Thoracic aorta (tissue), 2 donors: ENCODE measurements at regions not wholly inside any gene's neighbourhood (a gene's known extent, or its start where the extent isn't known, plus 50 kb on each side); places are given as distances from the start of the nearest gene placed in this dataset.

Experiments used
- ATAC-seq: fragments of 150-250 bp; one replicate; pipeline ENCODE4 v1.8.0; 2017; ENCODE audit warnings: low read depth; ENCODE audit not compliant: insufficient number of reproducible peaks, low FRiP score
- DNase-seq: peaks from one replicate; pipeline ENCODE4 v3.0.0-alpha.2; 2020; ENCODE audit warnings: low spot score
- H3K27ac ChIP-seq, 2 donors: fragments of 200-600 bp; sonication (generic); 1 replicate in 1 of 2; 2 replicates in 1 of 2; pipeline ENCODE4 v1.5.1; 2016; ENCODE audit warnings: mild to moderate bottlenecking in 2 of 2, moderate library complexity in 2 of 2
- H3K27me3 ChIP-seq: fragments of 200-600 bp; sonication (generic); replicated peaks from 2 replicates; pipeline ENCODE4 v1.6.0; 2016; ENCODE audit warnings: mild to moderate bottlenecking; ENCODE audit not compliant: insufficient read depth
- H3K36me3 ChIP-seq: fragments of 200-600 bp; sonication (generic); one replicate; pipeline ENCODE4 v1.5.1; 2016
- H3K4me1 ChIP-seq, 2 donors: fragments of 200-600 bp; sonication (generic); 1 replicate in 1 of 2; 2 replicates in 1 of 2; pipeline versions ENCODE4 v1.5.1 to v1.6.0; 2016; ENCODE audit warnings: low read depth in 2 of 2, mild to moderate bottlenecking in 1 of 2; ENCODE audit not compliant: control insufficient read depth in 1 of 2
- H3K4me3 ChIP-seq: fragments of 200-600 bp; sonication (generic); 2 replicates; pipeline ENCODE4 v1.5.1; 2016; ENCODE audit warnings: mild to moderate bottlenecking
- H3K9me3 ChIP-seq: fragments of 200-600 bp; sonication (generic); 2 replicates; pipeline ENCODE4 v1.5.1; 2016
- TF ChIP-seq, protein P1 (sequence below): fragments of 200-600 bp; sonication (generic); IDR thresholded peaks from one replicate; pipeline ENCODE4 v1.5.1; 2019; ENCODE audit warnings: antibody characterized with exemption

DNA sequence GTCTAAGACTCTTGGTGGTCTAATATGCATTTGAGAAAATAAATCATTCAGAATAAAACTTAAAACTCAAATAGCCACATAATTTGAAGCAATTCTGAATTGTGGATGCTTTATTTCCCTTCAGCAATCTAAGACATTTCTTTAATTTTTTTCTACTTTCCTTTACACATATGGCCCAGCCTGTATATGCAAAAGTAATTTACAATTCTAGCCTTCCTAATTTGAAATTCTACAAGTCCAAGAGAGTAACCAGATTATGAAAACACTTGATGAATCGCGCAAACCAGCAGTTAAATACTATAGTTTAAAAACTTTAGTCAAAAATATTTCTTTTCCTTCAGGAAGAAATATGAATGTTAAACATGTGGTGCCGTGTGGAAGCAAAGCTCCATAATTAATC, 1014.2 kb downstream of the TUSC7 start:
- H3K27me3 ChIP-seq = no peaks in the 10 kb centered on the region
- H3K27ac ChIP-seq = no peak overlapping the region
- no peak for DNase-seq
- H3K9me3 ChIP-seq = no peaks in the 10 kb centered on the region
- H3K4me3 ChIP-seq = no peak overlapping the region
- TF ChIP-seq, protein P1, sequence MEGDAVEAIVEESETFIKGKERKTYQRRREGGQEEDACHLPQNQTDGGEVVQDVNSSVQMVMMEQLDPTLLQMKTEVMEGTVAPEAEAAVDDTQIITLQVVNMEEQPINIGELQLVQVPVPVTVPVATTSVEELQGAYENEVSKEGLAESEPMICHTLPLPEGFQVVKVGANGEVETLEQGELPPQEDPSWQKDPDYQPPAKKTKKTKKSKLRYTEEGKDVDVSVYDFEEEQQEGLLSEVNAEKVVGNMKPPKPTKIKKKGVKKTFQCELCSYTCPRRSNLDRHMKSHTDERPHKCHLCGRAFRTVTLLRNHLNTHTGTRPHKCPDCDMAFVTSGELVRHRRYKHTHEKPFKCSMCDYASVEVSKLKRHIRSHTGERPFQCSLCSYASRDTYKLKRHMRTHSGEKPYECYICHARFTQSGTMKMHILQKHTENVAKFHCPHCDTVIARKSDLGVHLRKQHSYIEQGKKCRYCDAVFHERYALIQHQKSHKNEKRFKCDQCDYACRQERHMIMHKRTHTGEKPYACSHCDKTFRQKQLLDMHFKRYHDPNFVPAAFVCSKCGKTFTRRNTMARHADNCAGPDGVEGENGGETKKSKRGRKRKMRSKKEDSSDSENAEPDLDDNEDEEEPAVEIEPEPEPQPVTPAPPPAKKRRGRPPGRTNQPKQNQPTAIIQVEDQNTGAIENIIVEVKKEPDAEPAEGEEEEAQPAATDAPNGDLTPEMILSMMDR = no peak
- no peaks in the 10 kb centered on the region for H3K36me3 ChIP-seq
- no peak for ATAC-seq
- no peaks in the 10 kb centered on the region for H3K4me1 ChIP-seq

DNA sequence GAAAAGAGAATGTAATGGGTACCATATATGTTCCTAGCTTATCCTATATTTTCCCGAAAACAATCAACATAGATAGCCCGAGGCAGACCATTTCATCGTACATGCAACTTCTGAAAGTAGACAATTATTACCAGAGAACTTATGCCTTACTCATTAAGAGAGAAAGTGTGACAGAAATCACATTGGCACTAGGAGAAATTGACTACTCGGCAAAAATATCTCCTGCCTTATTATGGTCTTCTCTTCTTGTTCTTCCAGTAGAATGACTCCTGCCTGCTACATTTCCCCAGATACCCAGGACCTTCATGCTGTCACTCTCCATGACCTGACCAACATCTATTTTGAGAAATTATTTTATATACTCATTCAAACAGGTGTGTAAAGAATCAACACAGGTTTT, 1015.7 kb downstream of the TUSC7 start:
- no peaks in the 10 kb centered on the region for H3K27me3 ChIP-seq
- no peak overlapping the region for H3K27ac ChIP-seq
- ATAC-seq (no peak), DNase-seq (no peak)
- H3K4me3 ChIP-seq = no peak overlapping the region
- no peaks in the 10 kb centered on the region for H3K4me1 ChIP-seq
- H3K9me3 ChIP-seq = no peaks in the 10 kb centered on the region
- no peaks in the 10 kb centered on the region for H3K36me3 ChIP-seq
- TF ChIP-seq, protein P1 = no peak

DNA sequence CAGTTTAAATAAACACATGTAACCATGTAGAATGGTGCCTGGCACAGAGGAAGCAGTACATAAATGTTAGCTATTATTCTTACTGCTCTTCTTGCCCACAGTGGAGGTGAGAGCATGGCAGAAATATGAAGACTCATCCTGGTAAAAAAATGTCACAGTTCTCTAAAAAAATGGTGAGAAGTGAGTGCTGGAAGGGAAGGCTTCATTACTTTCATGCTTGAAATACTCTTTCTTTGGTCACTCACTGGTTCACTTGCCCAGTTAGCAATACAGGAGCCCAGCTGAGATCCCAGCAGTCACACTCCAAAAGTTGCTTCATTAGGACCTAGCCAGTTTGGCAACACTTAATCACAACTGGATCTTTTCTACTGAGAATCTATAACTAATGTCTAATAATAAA, 1017.2 kb downstream of the TUSC7 start:
- TF ChIP-seq, protein P1 = no peak
- no peak for ATAC-seq

DNA sequence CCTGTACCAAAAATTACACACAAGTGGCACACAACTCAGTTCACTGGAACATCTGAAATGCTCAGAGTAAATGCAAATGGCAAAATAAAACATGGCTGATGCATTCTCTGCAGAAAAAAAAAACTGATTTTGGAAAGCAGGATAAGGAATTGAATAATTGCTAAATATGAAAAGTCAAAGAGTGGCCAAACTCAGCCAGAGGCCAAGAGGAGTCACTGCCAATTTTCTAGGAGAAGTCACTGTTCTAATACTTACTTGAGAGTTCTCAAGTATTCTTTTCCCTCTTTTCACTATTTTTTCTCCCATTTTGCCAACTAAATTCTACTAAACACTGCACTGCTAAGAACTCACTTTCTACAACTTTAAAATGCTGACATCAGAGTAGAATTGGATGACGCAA, 1018.6 kb downstream of the TUSC7 start:
- Histone ChIP-seq H3K4me1 (no peaks in the 10 kb centered on the region), H3K9me3 (no peaks in the 10 kb centered on the region), H3K4me3 (no peak overlapping the region), H3K27me3 (no peaks in the 10 kb centered on the region), H3K27ac (no peak overlapping the region), H3K36me3 (no peaks in the 10 kb centered on the region)
- DNase-seq = no peak
- TF ChIP-seq, protein P1 = no peak
- ATAC-seq = no peak

More for the DNA sequence above, 1017.2 kb downstream of the TUSC7 start:
- Histone ChIP-seq H3K4me3 (no peak overlapping the region), H3K27me3 (no peaks in the 10 kb centered on the region), H3K27ac (no peak overlapping the region), H3K9me3 (no peaks in the 10 kb centered on the region), H3K4me1 (no peaks in the 10 kb centered on the region), H3K36me3 (no peaks in the 10 kb centered on the region)
- no peak for DNase-seq

DNA sequence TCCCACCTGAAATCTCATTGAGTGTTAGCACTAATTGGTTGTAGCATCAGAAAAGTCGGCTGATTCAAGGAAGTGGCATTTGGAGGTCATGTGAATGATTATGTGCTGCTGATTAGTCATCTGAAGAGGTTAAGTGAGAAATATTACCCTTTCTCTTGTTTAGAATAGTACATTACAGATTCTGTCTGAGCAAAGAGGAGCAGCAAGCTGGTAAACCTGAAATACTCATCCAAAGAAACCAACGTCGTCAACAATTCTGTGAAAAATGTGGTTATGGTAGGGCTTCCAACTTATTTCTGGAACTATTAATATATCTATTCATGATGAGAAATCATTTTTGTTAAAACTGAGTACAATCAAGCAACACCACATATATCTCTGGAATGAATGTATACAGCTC, 1024.9 kb downstream of the TUSC7 start:
- no peak for ATAC-seq
- TF ChIP-seq, protein P1 = no peak
- no peaks in the 10 kb centered on the region for H3K9me3 ChIP-seq
- no peaks in the 10 kb centered on the region for H3K27me3 ChIP-seq
- no peaks in the 10 kb centered on the region for H3K36me3 ChIP-seq
- H3K27ac ChIP-seq = no peak overlapping the region
- no peaks in the 10 kb centered on the region for H3K4me1 ChIP-seq
- no peak for DNase-seq
- no peak overlapping the region for H3K4me3 ChIP-seq
